Duodenal mucosa (tissue), 2 donors: ENCODE measurements at regions not wholly inside any gene's neighbourhood (a gene's known extent, or its start where the extent isn't known, plus 50 kb on each side); places are given as distances from the start of the nearest gene placed in this dataset.
"Not testable (repeated sequence)": the region's sequence is repeated elsewhere in the genome, so short reads cannot be mapped to it uniquely, and the experiment has no call there.

Experiments used
- H3K27ac ChIP-seq: one replicate; pipeline ENCODE4 v1.7.0; 2013; ENCODE audit warnings: low read depth, low read length
- H3K27me3 ChIP-seq, 2 donors: one replicate each; pipeline ENCODE4 v1.7.0; 2013; ENCODE audit warnings: low read length in 2 of 2, control low read depth in 1 of 2; ENCODE audit not compliant: insufficient read depth in 2 of 2, control insufficient read depth in 1 of 2
- H3K36me3 ChIP-seq, 2 donors: one replicate each; pipeline ENCODE4 v1.7.0; 2013; ENCODE audit warnings: low read length in 2 of 2, control low read depth in 1 of 2; ENCODE audit not compliant: insufficient read depth in 2 of 2, control insufficient read depth in 1 of 2
- H3K4me1 ChIP-seq, 2 donors: one replicate each; pipeline ENCODE4 v1.7.0; 2013; ENCODE audit warnings: low read length in 2 of 2, control low read depth in 1 of 2; ENCODE audit not compliant: insufficient read depth in 2 of 2, control insufficient read depth in 1 of 2
- H3K4me3 ChIP-seq, 2 donors: one replicate each; pipeline ENCODE4 v1.7.0; 2013; ENCODE audit warnings: low read length in 2 of 2, low read depth in 1 of 2
- H3K9ac ChIP-seq, 2 donors: one replicate each; pipeline ENCODE4 v1.7.0; 2013; ENCODE audit warnings: low read length in 2 of 2, low read depth in 1 of 2
- H3K9me3 ChIP-seq, 2 donors: one replicate each; pipeline ENCODE4 v1.7.0; 2013; ENCODE audit warnings: low read length in 2 of 2, control low read depth in 1 of 2; ENCODE audit not compliant: control insufficient read depth in 1 of 2

- H3K9ac ChIP-seq, H3K27me3 ChIP-seq, H3K4me1 ChIP-seq, H3K27ac ChIP-seq, H3K9me3 ChIP-seq, H3K36me3 ChIP-seq, H3K4me3 ChIP-seq: not testable (repeated sequence)
These were observed 563.8 kb downstream of the RWDD3 start for GRCh38 chr1:95797761-95798160.

GRCh38 chr1:95806171-95806570 lies 572.2 kb downstream of the RWDD3 start:
- no peaks in the 10 kb centered on the region for H3K9me3 ChIP-seq
- no peaks in the 10 kb centered on the region for H3K4me1 ChIP-seq

GRCh38 chr1:95809391-95809790 lies 575.4 kb downstream of the RWDD3 start:
- Histone ChIP-seq H3K9me3 (no peaks in the 10 kb centered on the region), H3K9ac (no peak overlapping the region), H3K27me3 (no peaks in the 10 kb centered on the region), H3K4me3 (no peak overlapping the region), H3K27ac (no peak overlapping the region), H3K4me1 (no peaks in the 10 kb centered on the region), H3K36me3 (no peaks in the 10 kb centered on the region)

More at GRCh38 chr1:95806171-95806570, 572.2 kb downstream of the RWDD3 start:
- Histone ChIP-seq H3K27ac (no peak overlapping the region), H3K27me3 (no peaks in the 10 kb centered on the region), H3K9ac (no peak overlapping the region), H3K36me3 (no peaks in the 10 kb centered on the region), H3K4me3 (no peak overlapping the region)

- Histone ChIP-seq H3K4me1 (no peaks in the 10 kb centered on the region), H3K4me3 (no peak overlapping the region), H3K9ac (no peak overlapping the region), H3K9me3 (no peaks in the 10 kb centered on the region), H3K36me3 (no peaks in the 10 kb centered on the region), H3K27me3 (no peaks in the 10 kb centered on the region), H3K27ac (no peak overlapping the region)
These were observed 581.5 kb downstream of the RWDD3 start for GRCh38 chr1:95815511-95815910.

GRCh38 chr1:95829556-95829955 lies 595.5 kb downstream of the RWDD3 start:
- no peaks in the 10 kb centered on the region for H3K9me3 ChIP-seq
- no peak overlapping the region for H3K27ac ChIP-seq
- no peaks in the 10 kb centered on the region for H3K36me3 ChIP-seq
- no peak overlapping the region for H3K4me3 ChIP-seq
- no peaks in the 10 kb centered on the region for H3K27me3 ChIP-seq
- H3K4me1 ChIP-seq: no peaks in the 10 kb centered on the region
- no peak overlapping the region for H3K9ac ChIP-seq

- no peak overlapping the region for H3K27ac ChIP-seq
These were observed 598.4 kb downstream of the RWDD3 start for GRCh38 chr1:95832370-95832769.

GRCh38 chr1:95849439-95849838 lies 615.4 kb downstream of the RWDD3 start:
- H3K9me3 ChIP-seq: peaks cover 4 to 5% of the 10 kb centered on the region in 2 donors

More at GRCh38 chr1:95832370-95832769, 598.4 kb downstream of the RWDD3 start:
- Histone ChIP-seq H3K4me1 (no peaks in the 10 kb centered on the region), H3K9ac (no peak overlapping the region), H3K36me3 (no peaks in the 10 kb centered on the region), H3K4me3 (no peak overlapping the region), H3K9me3 (no peaks in the 10 kb centered on the region), H3K27me3 (no peaks in the 10 kb centered on the region)

GRCh38 chr1:95850165-95850649 lies 616.2 kb downstream of the RWDD3 start:
- H3K4me1 ChIP-seq: no peaks in the 10 kb centered on the region
- no peaks in the 10 kb centered on the region for H3K36me3 ChIP-seq
- no peaks in the 10 kb centered on the region for H3K27me3 ChIP-seq
- no peak overlapping the region for H3K9ac ChIP-seq
- no peak overlapping the region for H3K4me3 ChIP-seq
- peaks cover 5 to 6% of the 10 kb centered on the region in 2 donors for H3K9me3 ChIP-seq
- H3K27ac ChIP-seq: no peak overlapping the region

More at GRCh38 chr1:95849439-95849838, 615.4 kb downstream of the RWDD3 start:
- H3K27ac ChIP-seq: no peak overlapping the region
- no peak overlapping the region for H3K4me3 ChIP-seq
- H3K36me3 ChIP-seq: no peaks in the 10 kb centered on the region
- no peaks in the 10 kb centered on the region for H3K4me1 ChIP-seq
- H3K9ac ChIP-seq: no peak overlapping the region
- H3K27me3 ChIP-seq: no peaks in the 10 kb centered on the region

GRCh38 chr1:95850763-95851162 lies 616.8 kb downstream of the RWDD3 start:
- no peak overlapping the region for H3K9ac ChIP-seq
- peaks cover 5 to 6% of the 10 kb centered on the region in 2 donors for H3K9me3 ChIP-seq
- no peaks in the 10 kb centered on the region for H3K4me1 ChIP-seq
- H3K36me3 ChIP-seq: no peaks in the 10 kb centered on the region
- H3K27me3 ChIP-seq: no peaks in the 10 kb centered on the region
- H3K27ac ChIP-seq: no peak overlapping the region
- H3K4me3 ChIP-seq: no peak overlapping the region

GRCh38 chr1:95852483-95853070 lies 618.6 kb downstream of the RWDD3 start:
- Histone ChIP-seq H3K4me3 (no peak overlapping the region), H3K9ac (no peak overlapping the region), H3K9me3 (peaks cover 5 to 6% of the 10 kb centered on the region in 2 donors), H3K27ac (no peak overlapping the region), H3K27me3 (no peaks in the 10 kb centered on the region), H3K4me1 (no peaks in the 10 kb centered on the region), H3K36me3 (no peaks in the 10 kb centered on the region)
